Esophagus squamous epithelium (tissue), 4 donors: ENCODE measurements at regions not wholly inside any gene's neighbourhood (a gene's known extent, or its start where the extent isn't known, plus 50 kb on each side); places are given as distances from the start of the nearest gene placed in this dataset.

Source experiments
- POLR2A ChIP-seq, 4 donors: fragments of 450-650 bp; IDR thresholded peaks; one replicate each; pipeline ENCODE4 v1.6.1; 2017; ENCODE audit warnings: antibody characterized with exemption in 4 of 4, mild to moderate bottlenecking in 4 of 4, moderate library complexity in 3 of 4
- TF ChIP-seq, protein P1 (sequence below), 6 experiments: fragments of 450-650 bp in 4 of 6; fragments of 200-600 bp in 2 of 6; sonication (generic) in 2 of 6; IDR thresholded peaks; one replicate each; pipeline ENCODE4 v1.5.1; 2016 to 2019; ENCODE audit warnings: antibody characterized with exemption in 6 of 6, mild to moderate bottlenecking in 4 of 6, moderate library complexity in 4 of 6

DNA sequence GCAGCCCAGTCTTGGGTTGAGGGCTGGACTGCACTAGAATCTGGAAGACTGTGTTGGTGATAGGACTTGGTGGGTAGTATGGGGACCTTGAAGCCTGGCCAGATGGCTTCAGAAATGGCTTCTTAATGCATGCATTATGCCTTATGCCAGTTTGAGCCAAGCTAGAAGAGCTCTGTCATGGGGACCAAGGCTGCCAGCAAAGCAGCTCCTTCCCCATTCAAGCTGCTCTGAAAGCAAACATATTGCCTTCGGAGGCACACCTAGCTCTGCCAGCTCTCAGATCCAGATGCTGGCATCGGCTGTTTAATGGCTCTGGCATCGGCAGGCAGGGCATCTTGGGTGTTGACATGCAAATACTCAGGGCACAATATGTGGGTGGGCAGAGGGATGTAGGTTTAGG lies 59.0 kb upstream of the IGFBP5 start:
- TF ChIP-seq, protein P1, sequence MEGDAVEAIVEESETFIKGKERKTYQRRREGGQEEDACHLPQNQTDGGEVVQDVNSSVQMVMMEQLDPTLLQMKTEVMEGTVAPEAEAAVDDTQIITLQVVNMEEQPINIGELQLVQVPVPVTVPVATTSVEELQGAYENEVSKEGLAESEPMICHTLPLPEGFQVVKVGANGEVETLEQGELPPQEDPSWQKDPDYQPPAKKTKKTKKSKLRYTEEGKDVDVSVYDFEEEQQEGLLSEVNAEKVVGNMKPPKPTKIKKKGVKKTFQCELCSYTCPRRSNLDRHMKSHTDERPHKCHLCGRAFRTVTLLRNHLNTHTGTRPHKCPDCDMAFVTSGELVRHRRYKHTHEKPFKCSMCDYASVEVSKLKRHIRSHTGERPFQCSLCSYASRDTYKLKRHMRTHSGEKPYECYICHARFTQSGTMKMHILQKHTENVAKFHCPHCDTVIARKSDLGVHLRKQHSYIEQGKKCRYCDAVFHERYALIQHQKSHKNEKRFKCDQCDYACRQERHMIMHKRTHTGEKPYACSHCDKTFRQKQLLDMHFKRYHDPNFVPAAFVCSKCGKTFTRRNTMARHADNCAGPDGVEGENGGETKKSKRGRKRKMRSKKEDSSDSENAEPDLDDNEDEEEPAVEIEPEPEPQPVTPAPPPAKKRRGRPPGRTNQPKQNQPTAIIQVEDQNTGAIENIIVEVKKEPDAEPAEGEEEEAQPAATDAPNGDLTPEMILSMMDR (IDR thresholded peaks at IDR 0.05): no peak
- TF ChIP-seq POLR2A (IDR thresholded peaks at IDR 0.05): no peak
